ENCODE measurements at regions not wholly inside any gene's neighbourhood (a gene's known extent, or its start where the extent isn't known, plus 50 kb on each side); places are given as distances from the start of the nearest gene placed in this dataset.

DNA sequence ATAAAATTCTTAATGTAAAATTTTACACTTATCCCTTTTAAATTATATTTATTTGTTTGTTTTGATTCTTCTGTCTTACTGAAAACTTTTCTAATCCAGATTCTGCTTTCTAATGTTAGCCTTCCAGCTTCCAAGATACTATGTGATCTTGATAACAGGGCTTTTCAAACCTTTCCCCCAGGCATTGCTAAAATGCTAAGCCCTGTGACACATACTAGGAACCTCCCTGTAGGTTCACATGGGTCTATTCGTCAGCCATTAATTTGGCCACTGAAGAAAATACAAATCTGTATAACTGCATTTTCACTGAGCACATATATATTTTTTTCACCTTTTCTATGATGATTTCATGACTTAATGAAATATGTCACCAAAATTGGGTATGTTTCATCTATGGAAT, 92.8 kb upstream of the MAP4K3 start (continued):
- no peak for TF ChIP-seq NANOG (IDR thresholded peaks at IDR 0.05; ENCODE audit: insufficient read depth, low read depth, low read length, poor library complexity, severe bottlenecking)
- TF ChIP-seq SRF (IDR thresholded peaks at IDR 0.05; ENCODE audit: low read depth, low read length): no peak
- TF ChIP-seq, protein P1, sequence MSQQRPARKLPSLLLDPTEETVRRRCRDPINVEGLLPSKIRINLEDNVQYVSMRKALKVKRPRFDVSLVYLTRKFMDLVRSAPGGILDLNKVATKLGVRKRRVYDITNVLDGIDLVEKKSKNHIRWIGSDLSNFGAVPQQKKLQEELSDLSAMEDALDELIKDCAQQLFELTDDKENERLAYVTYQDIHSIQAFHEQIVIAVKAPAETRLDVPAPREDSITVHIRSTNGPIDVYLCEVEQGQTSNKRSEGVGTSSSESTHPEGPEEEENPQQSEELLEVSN (IDR thresholded peaks at IDR 0.05): no peak
- TF ChIP-seq, protein P2, sequence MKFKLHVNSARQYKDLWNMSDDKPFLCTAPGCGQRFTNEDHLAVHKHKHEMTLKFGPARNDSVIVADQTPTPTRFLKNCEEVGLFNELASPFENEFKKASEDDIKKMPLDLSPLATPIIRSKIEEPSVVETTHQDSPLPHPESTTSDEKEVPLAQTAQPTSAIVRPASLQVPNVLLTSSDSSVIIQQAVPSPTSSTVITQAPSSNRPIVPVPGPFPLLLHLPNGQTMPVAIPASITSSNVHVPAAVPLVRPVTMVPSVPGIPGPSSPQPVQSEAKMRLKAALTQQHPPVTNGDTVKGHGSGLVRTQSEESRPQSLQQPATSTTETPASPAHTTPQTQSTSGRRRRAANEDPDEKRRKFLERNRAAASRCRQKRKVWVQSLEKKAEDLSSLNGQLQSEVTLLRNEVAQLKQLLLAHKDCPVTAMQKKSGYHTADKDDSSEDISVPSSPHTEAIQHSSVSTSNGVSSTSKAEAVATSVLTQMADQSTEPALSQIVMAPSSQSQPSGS (IDR thresholded peaks at IDR 0.05; ENCODE audit: low read length): no peak

Data from H1 (cell line).